ENCODE measurements at regions not wholly inside any gene's neighbourhood (a gene's known extent, or its start where the extent isn't known, plus 50 kb on each side); places are given as distances from the start of the nearest gene placed in this dataset.
"Not testable (repeated sequence)": the region's sequence is repeated elsewhere in the genome, so short reads cannot be mapped to it uniquely, and the experiment has no call there.

- TF ChIP-seq CTCF (IDR thresholded peaks at IDR 0.05; ENCODE audit: insufficient read depth, low read depth, low read length, missing control alignments): no peak
- no peak overlapping the region for H3K4me3 ChIP-seq (ENCODE audit: low read length)
- no peak for DNase-seq (ENCODE audit: low read depth)
These were observed 131.3 kb downstream of the LPIN1 start for GRCh38 chr2:11877764-11878163.

GRCh38 chr2:11885253-11885652 lies 138.8 kb downstream of the LPIN1 start:
- not testable (repeated sequence) for DNase-seq (ENCODE audit: low read depth); H3K4me3 ChIP-seq (ENCODE audit: low read length)

GRCh38 chr2:11886899-11887298 lies 140.5 kb downstream of the LPIN1 start:
- not testable (repeated sequence) for H3K4me3 ChIP-seq (ENCODE audit: low read length); DNase-seq (ENCODE audit: low read depth)

- no peak overlapping the region for H3K4me3 ChIP-seq (ENCODE audit: low read length)
- no peak for DNase-seq (ENCODE audit: low read depth)
- no peak for TF ChIP-seq CTCF (IDR thresholded peaks at IDR 0.05; ENCODE audit: insufficient read depth, low read depth, low read length, missing control alignments)
These were observed 142.8 kb downstream of the LPIN1 start for GRCh38 chr2:11889101-11889850.

GRCh38 chr2:11889854-11890253 lies 143.4 kb downstream of the LPIN1 start:
- no peak for TF ChIP-seq CTCF (IDR thresholded peaks at IDR 0.05; ENCODE audit: insufficient read depth, low read depth, low read length, missing control alignments)
- no peak overlapping the region for H3K4me3 ChIP-seq (ENCODE audit: low read length)
- no peak for DNase-seq (ENCODE audit: low read depth)

- no peak overlapping the region for H3K4me3 ChIP-seq (ENCODE audit: low read length)
- TF ChIP-seq CTCF (IDR thresholded peaks at IDR 0.05; ENCODE audit: insufficient read depth, low read depth, low read length, missing control alignments): no peak
- DNase-seq (ENCODE audit: low read depth): no peak
These were observed 144.6 kb downstream of the LPIN1 start for GRCh38 chr2:11891028-11891427.

GRCh38 chr2:11891671-11892440 lies 145.4 kb downstream of the LPIN1 start:
- no peak overlapping the region for H3K4me3 ChIP-seq (ENCODE audit: low read length)
- no peak for TF ChIP-seq CTCF (IDR thresholded peaks at IDR 0.05; ENCODE audit: insufficient read depth, low read depth, low read length, missing control alignments)
- no peak for DNase-seq (ENCODE audit: low read depth)

- no peak for TF ChIP-seq CTCF (IDR thresholded peaks at IDR 0.05; ENCODE audit: insufficient read depth, low read depth, low read length, missing control alignments)
- DNase-seq (ENCODE audit: low read depth): no peak
- H3K4me3 ChIP-seq (ENCODE audit: low read length): no peak overlapping the region
These were observed 150.0 kb downstream of the LPIN1 start for GRCh38 chr2:11896386-11896785.
